COLO668 (cell line): ENCODE measurements at regions not wholly inside any gene's neighbourhood (a gene's known extent, or its start where the extent isn't known, plus 50 kb on each side); places are given as distances from the start of the nearest gene placed in this dataset.
A peak's percentile ranks its signal among the peaks of the same experiment; 100 is the strongest.
"Not testable (repeated sequence)": the region's sequence is repeated elsewhere in the genome, so short reads cannot be mapped to it uniquely, and the experiment has no call there.

Experiments
- DNase-seq: peaks from one replicate; lab custom pipeline; 2025; ENCODE audit not compliant: unreplicated experiment; lab: John Stamatoyannopoulos, UW

- DNase-seq = no peak
Measured at GRCh38 chr2:16034975-16035746, 94.8 kb downstream of the MYCN start.

GRCh38 chr2:16034151-16034974 is 94.0 kb downstream of the MYCN start:
- DNase-seq = no peak

GRCh38 chr2:16033032-16033293 is 92.6 kb downstream of the MYCN start:
- DNase-seq = no peak

DNA sequence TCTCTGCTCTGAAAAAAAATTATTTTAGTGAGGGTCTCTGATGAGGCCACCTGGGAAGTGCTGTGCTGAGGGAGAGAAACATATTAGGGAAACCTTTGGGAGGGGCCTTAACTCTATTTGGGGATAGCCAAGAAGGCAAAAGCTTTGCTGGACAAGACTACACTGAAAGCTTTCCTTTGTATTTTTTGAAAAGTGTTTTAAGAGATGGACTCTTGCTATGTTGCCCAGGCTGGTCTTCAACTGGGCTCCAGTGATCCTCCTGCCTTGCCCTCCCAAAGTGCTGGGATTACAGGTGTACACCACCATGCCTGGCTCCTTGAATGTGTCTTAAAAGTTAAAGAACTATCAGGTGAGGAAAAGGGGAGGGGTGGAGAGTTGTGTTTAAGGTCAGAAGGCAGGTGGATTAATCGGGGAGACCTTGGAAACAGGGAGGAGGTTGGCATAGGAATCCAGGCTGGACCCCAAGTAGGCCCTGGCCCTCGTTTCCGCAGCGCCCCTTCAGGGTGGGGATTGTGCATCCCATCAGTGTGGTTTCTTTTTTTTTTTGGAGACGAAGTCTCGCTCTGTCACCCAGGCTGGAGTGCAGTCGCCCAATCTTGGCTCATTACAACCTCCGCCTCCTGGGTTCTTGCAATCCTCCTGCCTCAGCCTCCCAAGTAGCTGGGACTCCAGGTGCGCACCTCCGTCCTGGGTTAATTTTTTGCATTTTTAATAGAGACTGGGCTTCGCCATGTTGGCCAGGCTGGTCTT is 92.1 kb downstream of the MYCN start:
- DNase-seq = no peak

- DNase-seq = peak; percentile 69
Measured at GRCh38 chr2:16031848-16032159, 91.5 kb downstream of the MYCN start.

GRCh38 chr2:16031058-16031847 is 90.9 kb downstream of the MYCN start:
- DNase-seq = peak; percentile 18

DNA sequence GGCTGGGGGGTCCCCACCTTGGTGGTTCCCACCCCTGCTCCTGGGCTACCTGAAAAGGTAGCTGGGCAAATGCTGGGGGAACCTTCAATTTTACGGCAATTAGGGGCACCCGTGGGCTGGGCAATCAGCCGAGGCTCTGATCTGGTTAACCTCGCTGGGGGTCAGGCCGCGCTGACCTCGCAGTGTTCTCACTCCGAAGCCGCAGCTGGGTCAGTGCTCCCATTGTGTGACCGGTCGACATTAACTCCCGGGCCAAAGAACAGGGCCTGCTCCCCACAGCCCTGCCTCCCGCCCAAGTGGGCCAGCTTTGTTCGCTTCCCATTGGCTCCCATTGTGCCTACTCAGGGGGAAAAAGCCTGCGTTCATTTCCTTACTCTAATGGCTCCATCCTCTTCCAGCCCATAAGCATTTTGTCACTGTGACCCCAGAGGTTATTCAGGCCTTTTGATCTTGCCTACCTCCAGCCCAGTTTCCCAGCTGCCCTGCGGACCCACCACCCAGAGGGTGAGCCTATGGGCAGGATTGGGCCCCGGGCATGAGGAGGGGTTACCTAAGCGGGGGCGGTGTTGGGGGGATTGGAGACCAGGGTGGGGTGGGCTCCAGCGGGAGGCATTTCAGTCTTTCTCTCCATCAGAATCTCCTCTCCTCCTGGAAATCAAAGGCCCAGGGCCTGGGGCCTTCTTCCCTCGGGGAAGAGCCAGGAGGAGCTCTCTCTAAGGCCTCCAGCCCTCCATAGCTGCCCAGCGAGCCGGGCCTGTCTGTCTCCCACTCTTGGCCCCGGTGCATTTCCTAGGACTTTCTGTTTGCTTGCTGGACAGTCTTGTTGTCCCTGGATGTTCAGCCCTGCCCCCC is 90.1 kb downstream of the MYCN start:
- DNase-seq = no peak

GRCh38 chr2:16028644-16029043 is 88.3 kb downstream of the MYCN start:
- DNase-seq = no peak

DNA sequence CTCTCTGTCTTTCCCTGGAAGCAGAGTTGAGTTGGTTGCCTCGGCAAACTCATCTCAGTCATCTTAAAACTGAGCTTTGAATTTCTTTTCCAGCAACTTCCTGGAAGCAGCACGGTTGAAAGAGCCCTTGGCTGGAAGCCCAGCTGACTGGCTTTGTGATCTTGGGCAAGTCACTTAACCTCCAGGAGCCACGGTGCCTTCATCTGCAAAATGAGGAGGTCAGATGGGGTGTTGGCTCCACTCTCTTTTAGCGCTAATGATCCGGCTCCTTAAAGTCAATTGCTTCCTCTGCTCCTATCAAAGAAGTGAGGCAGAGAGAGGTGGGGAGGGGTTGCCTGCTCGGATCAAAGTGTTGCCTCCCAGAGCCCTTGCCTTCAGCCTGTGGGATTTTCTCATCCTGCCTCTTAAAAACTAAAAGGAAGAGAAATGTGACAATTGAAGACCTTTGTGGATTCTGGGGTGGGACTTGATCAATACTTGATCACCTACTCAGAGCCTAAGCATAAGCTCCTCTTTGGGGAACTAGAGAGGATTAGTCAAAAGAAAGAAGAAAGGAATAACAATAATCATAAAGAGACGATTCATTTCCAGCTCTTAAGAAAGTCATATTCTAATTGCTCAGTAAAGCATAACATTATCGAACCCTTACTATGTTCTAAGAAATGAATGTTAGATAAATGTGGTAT is 86.6 kb downstream of the MYCN start:
- no peak for DNase-seq

GRCh38 chr2:16025876-16026640 is 85.7 kb downstream of the MYCN start:
- no peak for DNase-seq

GRCh38 chr2:16025211-16025875 is 85.0 kb downstream of the MYCN start:
- DNase-seq = no peak

- not testable (repeated sequence) for DNase-seq
Measured at GRCh38 chr2:16024628-16025027, 84.3 kb downstream of the MYCN start.

DNA sequence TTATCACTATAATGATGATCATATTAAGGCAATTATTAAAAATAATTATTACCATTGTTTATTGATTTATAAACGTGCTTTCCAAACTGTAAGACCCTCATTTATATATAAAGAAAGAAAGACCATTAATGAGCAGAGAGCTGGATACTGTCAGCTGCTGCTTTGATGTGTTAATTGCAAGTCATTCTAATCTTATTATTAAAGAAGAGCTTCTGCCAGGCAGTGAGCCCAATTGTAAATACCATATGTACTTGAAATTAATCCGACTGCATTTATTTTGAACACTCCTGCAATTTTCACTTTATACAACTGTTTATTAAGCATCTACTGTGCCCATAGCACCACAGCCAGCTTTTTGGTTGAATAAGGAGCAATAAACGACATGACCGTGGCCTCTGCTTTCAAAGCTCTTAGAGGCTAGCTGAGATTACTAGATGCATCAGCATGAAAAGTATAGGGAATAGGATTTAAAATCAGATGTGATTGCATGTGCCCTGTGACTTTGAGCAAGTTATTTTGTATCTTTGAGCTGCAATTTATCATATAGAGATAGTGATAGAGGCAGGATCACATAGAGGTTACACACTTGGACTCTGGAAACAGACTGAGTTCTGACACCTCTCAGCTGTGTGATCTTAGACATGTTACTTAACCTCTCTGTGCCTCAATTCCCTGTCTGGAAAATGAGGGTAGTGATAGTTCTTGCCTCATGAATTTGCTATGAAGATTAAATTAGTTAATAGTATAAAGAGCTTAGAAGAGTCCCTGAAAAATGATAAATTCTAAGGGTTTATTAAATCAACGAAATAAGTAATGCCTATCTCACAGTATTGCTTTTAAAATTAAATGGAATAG is 83.4 kb downstream of the MYCN start:
- DNase-seq = no peak

GRCh38 chr2:16022548-16023240 is 82.3 kb downstream of the MYCN start:
- no peak for DNase-seq

GRCh38 chr2:16021611-16022363 is 81.4 kb downstream of the MYCN start:
- no peak for DNase-seq

DNA sequence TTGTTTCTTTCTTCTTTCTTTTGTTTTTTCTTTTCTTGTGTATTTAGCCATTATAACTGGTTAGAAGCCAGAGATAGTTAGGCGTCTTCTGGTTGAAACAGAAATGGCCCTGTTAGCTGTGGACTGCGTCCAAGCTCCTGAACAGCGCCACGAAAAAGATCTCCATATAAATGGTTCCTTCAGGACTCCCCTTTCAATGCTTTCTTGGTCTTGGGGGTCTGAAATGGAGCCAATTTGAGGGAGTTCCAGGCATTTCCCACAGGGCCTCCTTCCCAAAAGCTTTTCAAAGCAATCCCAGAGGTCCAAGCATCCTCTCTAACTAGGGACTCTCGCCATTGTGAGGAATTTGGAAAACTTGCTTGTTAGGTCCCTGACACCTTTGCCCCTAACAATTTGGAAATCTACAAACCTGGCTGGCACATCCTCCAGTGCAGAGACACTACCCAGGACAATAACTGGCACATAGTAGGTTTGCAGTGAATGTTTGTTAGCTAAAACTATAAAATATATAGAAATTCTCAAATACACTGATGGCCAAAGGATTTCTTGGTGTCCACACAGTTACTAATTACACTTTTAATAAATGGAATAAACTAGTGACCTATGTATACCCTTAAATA is 80.1 kb downstream of the MYCN start:
- no peak for DNase-seq
